ENCODE measurements at regions not wholly inside any gene's neighbourhood (a gene's known extent, or its start where the extent isn't known, plus 50 kb on each side); places are given as distances from the start of the nearest gene placed in this dataset.

DNA sequence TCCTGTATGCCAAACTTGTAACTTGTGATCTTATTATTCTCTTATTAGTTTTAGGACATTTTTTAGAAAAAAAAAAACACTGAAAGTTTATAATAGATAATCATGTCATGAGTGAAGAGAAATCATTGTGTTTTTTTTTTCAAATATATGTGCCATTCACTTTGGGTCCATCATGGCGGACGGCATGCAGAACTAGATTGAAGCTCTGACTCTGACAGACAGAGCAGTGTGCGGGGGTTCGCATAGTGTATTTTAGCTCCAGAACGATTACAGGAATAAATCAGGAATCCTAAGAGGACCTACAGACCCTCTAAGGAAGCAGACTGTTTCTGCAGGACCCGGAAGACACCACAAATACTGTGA is 484.4 kb upstream of the REG3G start:
- no peak for TF ChIP-seq EZH2 (IDR thresholded peaks at IDR 0.05; ENCODE audit: borderline replicate concordance, low read length)
- TF ChIP-seq, protein P1, sequence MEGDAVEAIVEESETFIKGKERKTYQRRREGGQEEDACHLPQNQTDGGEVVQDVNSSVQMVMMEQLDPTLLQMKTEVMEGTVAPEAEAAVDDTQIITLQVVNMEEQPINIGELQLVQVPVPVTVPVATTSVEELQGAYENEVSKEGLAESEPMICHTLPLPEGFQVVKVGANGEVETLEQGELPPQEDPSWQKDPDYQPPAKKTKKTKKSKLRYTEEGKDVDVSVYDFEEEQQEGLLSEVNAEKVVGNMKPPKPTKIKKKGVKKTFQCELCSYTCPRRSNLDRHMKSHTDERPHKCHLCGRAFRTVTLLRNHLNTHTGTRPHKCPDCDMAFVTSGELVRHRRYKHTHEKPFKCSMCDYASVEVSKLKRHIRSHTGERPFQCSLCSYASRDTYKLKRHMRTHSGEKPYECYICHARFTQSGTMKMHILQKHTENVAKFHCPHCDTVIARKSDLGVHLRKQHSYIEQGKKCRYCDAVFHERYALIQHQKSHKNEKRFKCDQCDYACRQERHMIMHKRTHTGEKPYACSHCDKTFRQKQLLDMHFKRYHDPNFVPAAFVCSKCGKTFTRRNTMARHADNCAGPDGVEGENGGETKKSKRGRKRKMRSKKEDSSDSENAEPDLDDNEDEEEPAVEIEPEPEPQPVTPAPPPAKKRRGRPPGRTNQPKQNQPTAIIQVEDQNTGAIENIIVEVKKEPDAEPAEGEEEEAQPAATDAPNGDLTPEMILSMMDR (IDR thresholded peaks at IDR 0.05; ENCODE audit: low read length) = no peak

Data from OCI-LY1 (cell line).